Stimulated activated CD8-positive, alpha-beta memory T cell treated with anti-CD3 and anti-CD28 coated beads, Interleukin-12 subunit alpha, Interleukin-12 subunit beta, amount 100 ng/mL, for 1 hour (primary cell): ENCODE measurements at regions not wholly inside any gene's neighbourhood (a gene's known extent, or its start where the extent isn't known, plus 50 kb on each side); places are given as distances from the start of the nearest gene placed in this dataset.

ENCODE experiments used
- DNase-seq: peaks from one replicate; pipeline ENCODE4 v3.0.0-alpha.2; 2020; ENCODE audit warnings: low read depth

GRCh38 chr20:50313827-50314677 is 123.4 kb downstream of the CEBPB start:
- DNase-seq, result no peak

- DNase-seq, result no peak
Measured at GRCh38 chr20:50314678-50315335, 124.2 kb downstream of the CEBPB start.

GRCh38 chr20:50315586-50316551 is 125.2 kb downstream of the CEBPB start:
- DNase-seq, result no peak

- no peak for DNase-seq
Measured at GRCh38 chr20:50317116-50317515, 126.5 kb downstream of the CEBPB start.

GRCh38 chr20:50317609-50318008 is 127.0 kb downstream of the CEBPB start:
- DNase-seq, result no peak

- no peak for DNase-seq
Measured at GRCh38 chr20:50318710-50319109, 128.1 kb downstream of the CEBPB start.

- no peak for DNase-seq
Measured at GRCh38 chr20:50320005-50320900, 129.6 kb downstream of the CEBPB start.

GRCh38 chr20:50320901-50321796 is 130.5 kb downstream of the CEBPB start:
- no peak for DNase-seq

GRCh38 chr20:50321797-50322480 is 131.3 kb downstream of the CEBPB start:
- DNase-seq, result no peak

- DNase-seq, result no peak
Measured at GRCh38 chr20:50322703-50323131, 132.1 kb downstream of the CEBPB start.

- no peak for DNase-seq
Measured at GRCh38 chr20:50323209-50323608, 132.6 kb downstream of the CEBPB start.

GRCh38 chr20:50323777-50324775 is 133.4 kb downstream of the CEBPB start:
- DNase-seq, result no peak

GRCh38 chr20:50325215-50325614 is 134.6 kb downstream of the CEBPB start:
- no peak for DNase-seq

- DNase-seq, result no peak
Measured at GRCh38 chr20:50325651-50326050, 135.0 kb downstream of the CEBPB start.

- no peak for DNase-seq
Measured at GRCh38 chr20:50327666-50328065, 137.0 kb downstream of the CEBPB start.

- DNase-seq, result no peak
Measured at GRCh38 chr20:50328222-50328979, 137.8 kb downstream of the CEBPB start.
